ENCODE measurements at regions not wholly inside any gene's neighbourhood (a gene's known extent, or its start where the extent isn't known, plus 50 kb on each side); places are given as distances from the start of the nearest gene placed in this dataset.
"Not testable (repeated sequence)": the region's sequence is repeated elsewhere in the genome, so short reads cannot be mapped to it uniquely, and the experiment has no call there.

DNA sequence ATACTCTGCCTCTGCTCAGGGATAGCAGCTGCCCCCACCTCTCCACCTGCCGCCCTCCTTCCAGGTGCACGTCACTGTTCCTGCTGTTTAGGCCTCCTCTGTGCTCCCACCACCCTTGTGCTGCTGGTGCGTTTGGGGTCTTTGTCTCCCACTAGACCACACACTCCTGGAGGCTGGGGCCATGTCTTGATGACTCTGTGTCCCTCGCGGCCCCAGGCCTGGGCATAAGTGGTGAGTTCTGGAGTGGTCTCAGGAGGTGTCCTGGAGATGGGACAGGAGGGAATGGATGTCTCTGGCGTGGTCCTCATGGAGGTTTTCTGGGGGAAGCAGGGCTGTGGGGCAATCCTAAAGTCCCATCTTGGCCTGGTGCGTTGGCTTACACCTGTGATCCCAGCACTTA, 132.1 kb downstream of the TFCP2L1 start:
- no peaks in the 10 kb centered on the region for H3K4me1 ChIP-seq (ENCODE audit: control extremely low read depth in 1 of 4, control insufficient read depth in 4 of 4, insufficient read depth in 4 of 4, low read length in 3 of 4)
- ChIA-PET CTCF (interaction anchor here (1.0 kb wide), 1 partner anchor 8 kb away, joined by 3 read pairs; no protein-coding TSS in a partner anchor), POLR2A (no interaction called here)
- H3K4me3 ChIP-seq (ENCODE audit: control insufficient read depth in 1 of 7, extremely low read depth in 1 of 7, insufficient read depth in 4 of 7, low read depth in 2 of 7, low read length in 6 of 7) = no peak overlapping the region
- H3K36me3 ChIP-seq (ENCODE audit: control insufficient read depth in 4 of 4, insufficient read depth in 4 of 4, low read length in 3 of 4) = no peaks in the 10 kb centered on the region
- peaks cover 0 to 8% (median 5%) of the 10 kb centered on the region in 5 experiments for H3K9me3 ChIP-seq (ENCODE audit: control extremely low read depth in 1 of 5, control insufficient read depth in 4 of 5, insufficient read depth in 2 of 5, low read depth in 1 of 5, low read length in 4 of 5)
- H3K27ac ChIP-seq (ENCODE audit: insufficient read depth in 1 of 2, low read depth in 1 of 2, low read length in 2 of 2, poor library complexity in 1 of 2, severe bottlenecking in 2 of 2) = no peak overlapping the region
- DNase-seq = no peak
- WGBS (ENCODE audit: insufficient coverage) = 100% methylated on average over 4 of the region's 7 CpGs
- H3K27me3 ChIP-seq (replicated peaks in 2 of 5; ENCODE audit: control insufficient read depth in 4 of 5, insufficient read depth in 5 of 5, low read length in 4 of 5) = peaks cover 0 to 1% (median 0%) of the 10 kb centered on the region in 5 experiments

DNA sequence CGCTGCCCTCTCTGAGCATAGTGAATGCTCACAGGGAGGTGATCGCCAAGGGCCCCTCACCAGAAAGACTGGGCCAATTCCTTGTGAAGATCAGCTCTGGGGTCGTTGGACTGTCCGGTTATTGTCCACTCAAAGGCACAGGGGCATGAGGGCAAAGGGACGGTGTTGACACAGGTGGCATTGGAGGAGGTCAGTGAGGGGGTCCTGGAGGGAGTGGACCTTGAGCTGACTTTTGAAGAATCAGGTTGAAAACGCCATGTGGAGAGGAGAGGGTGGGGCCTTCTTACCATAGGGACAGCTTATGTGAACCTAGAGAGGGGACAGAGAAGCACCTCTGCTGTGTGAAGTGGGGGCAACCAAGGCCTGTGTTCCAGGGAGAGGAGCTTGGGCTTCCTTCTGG, 131.5 kb downstream of the TFCP2L1 start:
- Histone ChIP-seq H3K9me3 (ENCODE audit: control extremely low read depth in 1 of 5, control insufficient read depth in 4 of 5, insufficient read depth in 2 of 5, low read depth in 1 of 5, low read length in 4 of 5) (peaks cover 2 to 11% (median 8%) of the 10 kb centered on the region in 5 experiments), H3K27me3 (replicated peaks in 2 of 5; ENCODE audit: control insufficient read depth in 4 of 5, insufficient read depth in 5 of 5, low read length in 4 of 5) (peaks cover 0 to 1% (median 0%) of the 10 kb centered on the region in 5 experiments), H3K4me1 (ENCODE audit: control extremely low read depth in 1 of 4, control insufficient read depth in 4 of 4, insufficient read depth in 4 of 4, low read length in 3 of 4) (no peaks in the 10 kb centered on the region), H3K27ac (ENCODE audit: insufficient read depth in 1 of 2, low read depth in 1 of 2, low read length in 2 of 2, poor library complexity in 1 of 2, severe bottlenecking in 2 of 2) (no peak overlapping the region), H3K36me3 (ENCODE audit: control insufficient read depth in 4 of 4, insufficient read depth in 4 of 4, low read length in 3 of 4) (no peaks in the 10 kb centered on the region), H3K4me3 (ENCODE audit: control insufficient read depth in 1 of 7, extremely low read depth in 1 of 7, insufficient read depth in 4 of 7, low read depth in 2 of 7, low read length in 6 of 7) (no peak overlapping the region)
- POLR2A ChIA-PET = no interaction called here
- 91% methylated on average over 6 of the region's 6 CpGs for WGBS (ENCODE audit: insufficient coverage)
- no peak for DNase-seq
- CTCF ChIA-PET = interaction anchor here (0.7 to 0.8 kb wide), 2 partner anchors 77 to 202 kb away, joined by 3 to 4 read pairs; no protein-coding TSS in a partner anchor

DNA sequence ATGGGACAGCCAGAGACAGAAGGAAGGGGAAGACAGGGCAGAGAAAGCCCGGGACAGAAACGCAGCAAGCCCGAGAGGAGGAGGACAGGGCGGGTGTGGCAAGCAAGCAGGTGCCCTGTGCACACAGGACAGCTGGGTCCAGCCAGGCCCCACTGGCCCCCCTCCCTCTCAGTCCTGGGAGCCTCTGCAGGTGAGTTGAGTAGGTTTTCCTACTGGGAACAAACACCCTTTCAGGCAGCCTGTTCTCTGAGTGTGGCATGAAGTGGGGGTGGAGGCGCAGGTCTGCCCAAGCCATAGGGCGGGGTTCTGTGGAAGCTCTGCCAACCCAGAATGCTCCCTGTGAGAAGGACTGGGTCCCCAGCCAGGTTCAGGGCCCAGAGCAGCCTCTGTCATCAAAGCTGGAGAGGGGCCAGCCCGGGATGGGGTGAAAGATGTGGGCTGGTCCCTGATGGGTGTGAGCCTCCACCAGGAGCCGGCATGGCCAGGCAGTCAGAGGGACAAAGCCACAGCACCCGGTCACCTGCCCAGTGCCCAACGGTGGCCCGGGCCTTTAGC, 129.4 kb downstream of the TFCP2L1 start:
- POLR2A ChIA-PET = no interaction called here
- Histone ChIP-seq H3K27ac (ENCODE audit: insufficient read depth in 1 of 2, low read depth in 1 of 2, low read length in 2 of 2, poor library complexity in 1 of 2, severe bottlenecking in 2 of 2) (no peak overlapping the region), H3K9me3 (ENCODE audit: control extremely low read depth in 1 of 5, control insufficient read depth in 4 of 5, insufficient read depth in 2 of 5, low read depth in 1 of 5, low read length in 4 of 5) (peaks cover 2 to 19% (median 13%) of the 10 kb centered on the region in 5 experiments), H3K27me3 (replicated peaks in 2 of 5; ENCODE audit: control insufficient read depth in 4 of 5, insufficient read depth in 5 of 5, low read length in 4 of 5) (peaks cover 0 to 1% (median 0%) of the 10 kb centered on the region in 5 experiments), H3K36me3 (ENCODE audit: control insufficient read depth in 4 of 4, insufficient read depth in 4 of 4, low read length in 3 of 4) (no peaks in the 10 kb centered on the region), H3K4me1 (ENCODE audit: control extremely low read depth in 1 of 4, control insufficient read depth in 4 of 4, insufficient read depth in 4 of 4, low read length in 3 of 4) (no peaks in the 10 kb centered on the region), H3K4me3 (ENCODE audit: control insufficient read depth in 1 of 7, extremely low read depth in 1 of 7, insufficient read depth in 4 of 7, low read depth in 2 of 7, low read length in 6 of 7) (no peak overlapping the region)
- no peak for DNase-seq
- 90% methylated on average over 11 of the region's 11 CpGs for WGBS (ENCODE audit: insufficient coverage)
- CTCF ChIA-PET = no interaction called here

DNA sequence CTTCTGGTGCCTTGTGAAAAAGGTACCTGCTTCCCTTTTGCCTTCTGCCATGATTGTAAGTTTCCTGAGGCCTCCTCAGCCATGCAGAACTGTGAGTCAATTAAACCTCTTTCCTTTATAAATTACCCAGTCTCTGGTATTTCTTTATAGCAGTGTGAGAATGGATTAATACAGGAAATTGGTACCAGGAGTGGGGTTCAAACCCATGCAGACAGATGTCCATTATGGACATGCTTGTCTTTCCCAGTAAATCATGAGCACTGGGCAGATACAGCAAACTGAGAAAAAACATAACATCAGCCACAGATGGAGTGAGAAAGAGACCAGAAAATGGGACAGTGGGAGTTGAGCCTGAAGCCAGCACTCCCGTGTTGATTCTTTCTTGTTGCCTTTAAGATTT, 127.5 kb downstream of the TFCP2L1 start:
- 100% methylated on average over 1 of the region's 1 CpG for WGBS (ENCODE audit: insufficient coverage)
- H3K36me3 ChIP-seq (ENCODE audit: control insufficient read depth in 4 of 4, insufficient read depth in 4 of 4, low read length in 3 of 4); CTCF ChIA-PET; H3K4me3 ChIP-seq (ENCODE audit: control insufficient read depth in 1 of 7, extremely low read depth in 1 of 7, insufficient read depth in 4 of 7, low read depth in 2 of 7, low read length in 6 of 7); DNase-seq; H3K27me3 ChIP-seq (replicated peaks in 2 of 5; ENCODE audit: control insufficient read depth in 4 of 5, insufficient read depth in 5 of 5, low read length in 4 of 5); POLR2A ChIA-PET; H3K27ac ChIP-seq (ENCODE audit: insufficient read depth in 1 of 2, low read depth in 1 of 2, low read length in 2 of 2, poor library complexity in 1 of 2, severe bottlenecking in 2 of 2); H3K4me1 ChIP-seq (ENCODE audit: control extremely low read depth in 1 of 4, control insufficient read depth in 4 of 4, insufficient read depth in 4 of 4, low read length in 3 of 4): not testable (repeated sequence)
- H3K9me3 ChIP-seq (ENCODE audit: control extremely low read depth in 1 of 5, control insufficient read depth in 4 of 5, insufficient read depth in 2 of 5, low read depth in 1 of 5, low read length in 4 of 5) = peaks cover 2 to 20% (median 13%) of the 10 kb centered on the region in 5 experiments

DNA sequence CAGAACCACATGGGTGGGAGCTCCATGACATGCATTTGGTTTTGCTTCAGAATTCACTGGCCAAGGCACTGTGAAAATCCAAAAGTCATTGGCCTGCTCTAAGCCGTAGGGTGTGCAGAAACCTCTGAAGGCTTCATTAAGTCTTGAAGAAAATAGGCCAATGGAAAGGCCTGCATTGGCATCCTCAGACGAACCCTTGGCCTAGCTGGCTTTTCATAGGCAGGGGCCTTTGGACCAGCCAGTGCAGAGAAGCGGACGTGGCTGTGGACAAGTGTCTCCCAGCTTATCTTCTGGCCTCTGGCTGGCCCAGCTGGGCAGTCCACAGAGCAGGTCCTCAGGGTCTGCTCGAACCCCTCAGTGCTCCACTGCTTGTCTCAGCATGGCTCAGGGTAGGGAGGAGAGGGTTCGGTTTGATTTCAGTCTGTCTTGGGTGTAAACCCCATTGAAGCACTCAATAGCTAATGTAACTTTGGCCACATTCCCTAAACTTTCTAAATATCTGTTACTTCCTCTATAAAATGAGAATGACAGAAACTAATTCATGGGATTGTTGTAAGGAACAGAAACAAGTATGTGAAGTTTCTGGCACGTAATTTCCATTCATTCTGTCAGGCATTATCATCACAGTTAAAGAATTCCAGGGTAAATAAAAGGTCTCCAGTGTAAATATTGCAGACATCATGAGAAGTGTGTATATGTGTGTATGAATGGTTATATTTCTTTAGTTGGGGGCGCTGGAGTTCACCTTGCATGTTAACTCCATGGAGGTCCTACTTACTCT, 125.5 kb downstream of the TFCP2L1 start:
- CTCF ChIA-PET = interaction anchor here (1.0 to 1.1 kb wide), 2 partner anchors 11 to 28 kb away, joined by 3 read pairs; no protein-coding TSS in a partner anchor
- POLR2A ChIA-PET = no interaction called here
- 100% methylated on average over 5 of the region's 8 CpGs for WGBS (ENCODE audit: insufficient coverage)

DNA sequence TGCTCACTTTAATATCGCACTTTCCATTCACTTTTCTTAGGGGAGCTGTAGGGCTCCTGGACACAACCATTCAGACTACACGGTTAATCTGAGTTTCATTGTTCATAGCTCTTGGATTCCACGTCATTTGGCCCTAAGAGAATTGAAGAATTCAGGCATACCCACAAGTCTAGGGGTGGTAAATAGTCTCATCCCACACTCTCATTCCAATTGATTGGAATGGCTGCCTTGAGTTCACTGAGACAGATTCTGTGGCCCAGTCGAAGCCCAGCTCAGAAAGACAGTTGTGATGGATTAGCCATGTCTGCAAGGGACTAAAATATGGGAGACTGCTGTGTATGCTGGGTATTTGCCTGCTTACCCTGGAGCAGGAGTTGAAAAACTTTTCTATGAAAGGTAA, 124.6 kb downstream of the TFCP2L1 start:
- DNase-seq = no peak
- ChIA-PET POLR2A (no interaction called here), CTCF (interaction anchor here (0.6 to 1.1 kb wide), 2 partner anchors 27 to 83 kb away, joined by 3 read pairs; no protein-coding TSS in a partner anchor)
- Histone ChIP-seq H3K4me1 (ENCODE audit: control extremely low read depth in 1 of 4, control insufficient read depth in 4 of 4, insufficient read depth in 4 of 4, low read length in 3 of 4) (no peaks in the 10 kb centered on the region), H3K4me3 (ENCODE audit: control insufficient read depth in 1 of 7, extremely low read depth in 1 of 7, insufficient read depth in 4 of 7, low read depth in 2 of 7, low read length in 6 of 7) (no peak overlapping the region), H3K27ac (ENCODE audit: insufficient read depth in 1 of 2, low read depth in 1 of 2, low read length in 2 of 2, poor library complexity in 1 of 2, severe bottlenecking in 2 of 2) (no peak overlapping the region), H3K9me3 (ENCODE audit: control extremely low read depth in 1 of 5, control insufficient read depth in 4 of 5, insufficient read depth in 2 of 5, low read depth in 1 of 5, low read length in 4 of 5) (peaks cover 6 to 29% (median 14%) of the 10 kb centered on the region in 5 experiments), H3K36me3 (ENCODE audit: control insufficient read depth in 4 of 4, insufficient read depth in 4 of 4, low read length in 3 of 4) (no peaks in the 10 kb centered on the region), H3K27me3 (replicated peaks in 2 of 5; ENCODE audit: control insufficient read depth in 4 of 5, insufficient read depth in 5 of 5, low read length in 4 of 5) (no peaks in the 10 kb centered on the region)
- 100% methylated on average over 2 of the region's 4 CpGs for WGBS (ENCODE audit: insufficient coverage)

More for the DNA sequence above, 125.5 kb downstream of the TFCP2L1 start:
- Histone ChIP-seq H3K4me1 (ENCODE audit: control extremely low read depth in 1 of 4, control insufficient read depth in 4 of 4, insufficient read depth in 4 of 4, low read length in 3 of 4) (no peaks in the 10 kb centered on the region), H3K9me3 (ENCODE audit: control extremely low read depth in 1 of 5, control insufficient read depth in 4 of 5, insufficient read depth in 2 of 5, low read depth in 1 of 5, low read length in 4 of 5) (peaks cover 6 to 29% (median 13%) of the 10 kb centered on the region in 5 experiments), H3K27ac (ENCODE audit: insufficient read depth in 1 of 2, low read depth in 1 of 2, low read length in 2 of 2, poor library complexity in 1 of 2, severe bottlenecking in 2 of 2) (no peak overlapping the region), H3K36me3 (ENCODE audit: control insufficient read depth in 4 of 4, insufficient read depth in 4 of 4, low read length in 3 of 4) (no peaks in the 10 kb centered on the region), H3K4me3 (ENCODE audit: control insufficient read depth in 1 of 7, extremely low read depth in 1 of 7, insufficient read depth in 4 of 7, low read depth in 2 of 7, low read length in 6 of 7) (no peak overlapping the region), H3K27me3 (replicated peaks in 2 of 5; ENCODE audit: control insufficient read depth in 4 of 5, insufficient read depth in 5 of 5, low read length in 4 of 5) (peaks cover 0 to 1% (median 0%) of the 10 kb centered on the region in 5 experiments)
- no peak for DNase-seq

DNA sequence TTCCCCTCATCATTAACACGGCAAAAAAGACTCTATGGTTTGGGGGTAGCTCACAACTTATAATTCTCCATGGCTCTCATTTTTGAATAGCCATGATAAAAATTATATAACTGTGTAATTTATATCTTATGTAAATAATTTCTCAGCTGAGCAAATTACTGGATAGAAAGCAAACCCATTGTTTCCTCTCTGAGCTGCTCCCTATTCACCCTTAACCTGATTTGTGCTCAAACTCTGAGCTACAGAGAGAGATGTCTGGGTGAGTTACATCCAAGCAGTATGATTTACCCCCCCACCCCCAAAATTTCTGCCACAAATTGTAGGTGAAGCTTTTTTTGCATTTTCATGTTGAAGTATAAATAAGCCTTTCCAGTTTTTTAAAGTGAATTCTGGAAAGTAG, 123.7 kb downstream of the TFCP2L1 start:
- peaks cover 6 to 29% (median 11%) of the 10 kb centered on the region in 5 experiments for H3K9me3 ChIP-seq (ENCODE audit: control extremely low read depth in 1 of 5, control insufficient read depth in 4 of 5, insufficient read depth in 2 of 5, low read depth in 1 of 5, low read length in 4 of 5)
- no peak overlapping the region for H3K27ac ChIP-seq (ENCODE audit: insufficient read depth in 1 of 2, low read depth in 1 of 2, low read length in 2 of 2, poor library complexity in 1 of 2, severe bottlenecking in 2 of 2)
- no peaks in the 10 kb centered on the region for H3K36me3 ChIP-seq (ENCODE audit: control insufficient read depth in 4 of 4, insufficient read depth in 4 of 4, low read length in 3 of 4)
- no peaks in the 10 kb centered on the region for H3K4me1 ChIP-seq (ENCODE audit: control extremely low read depth in 1 of 4, control insufficient read depth in 4 of 4, insufficient read depth in 4 of 4, low read length in 3 of 4)
- POLR2A ChIA-PET = no interaction called here
- WGBS (ENCODE audit: insufficient coverage) = no CpG with 5 or more reads among the region's 1 CpG
- no peaks in the 10 kb centered on the region for H3K27me3 ChIP-seq (replicated peaks in 2 of 5; ENCODE audit: control insufficient read depth in 4 of 5, insufficient read depth in 5 of 5, low read length in 4 of 5)
- CTCF ChIA-PET = interaction anchor here (0.6 to 1.1 kb wide), 2 partner anchors 9 to 84 kb away, joined by 3 read pairs; no protein-coding TSS in a partner anchor
- H3K4me3 ChIP-seq (ENCODE audit: control insufficient read depth in 1 of 7, extremely low read depth in 1 of 7, insufficient read depth in 4 of 7, low read depth in 2 of 7, low read length in 6 of 7) = no peak overlapping the region
- no peak for DNase-seq
